HUES64 (cell line): ENCODE measurements at regions not wholly inside any gene's neighbourhood (a gene's known extent, or its start where the extent isn't known, plus 50 kb on each side); places are given as distances from the start of the nearest gene placed in this dataset.

ENCODE experiments used
- H3K27ac ChIP-seq: 2 replicates; pipeline ENCODE4 v1.7.0; 2013; ENCODE audit warnings: low read depth, low read length, inconsistent platforms
- H3K27me3 ChIP-seq: 2 replicates; pipeline ENCODE4 v1.6.1; 2013; ENCODE audit warnings: mild to moderate bottlenecking, low read length; ENCODE audit not compliant: insufficient read depth
- H3K36me3 ChIP-seq: 2 replicates; pipeline ENCODE4 v1.6.1; 2013; ENCODE audit warnings: mild to moderate bottlenecking, low read length; ENCODE audit not compliant: insufficient read depth
- H3K4me1 ChIP-seq: 2 replicates; pipeline ENCODE4 v1.6.1; 2013; ENCODE audit warnings: mild to moderate bottlenecking, low read length, moderate library complexity; ENCODE audit not compliant: insufficient read depth
- H3K4me3 ChIP-seq: 2 replicates; pipeline ENCODE4 v1.5.1; 2013; ENCODE audit warnings: mild to moderate bottlenecking, low read length, moderate library complexity
- H3K9ac ChIP-seq: 2 replicates; pipeline ENCODE4 v1.6.1; 2013; ENCODE audit warnings: mild to moderate bottlenecking, low read depth, low read length
- H3K9me3 ChIP-seq: 2 replicates; pipeline ENCODE4 v1.6.1; 2013; ENCODE audit warnings: low read depth, low read length; ENCODE audit not compliant: insufficient read depth
- WGBS: fragments of 150-250, 120-280 bp; methylation state at CpG from one replicate; pipeline ENCODE4 v1.1.7; 2013; ENCODE audit warnings: missing lambda C conversion rate; 5-methylcytosine and 5-hydroxymethylcytosine counted together

DNA sequence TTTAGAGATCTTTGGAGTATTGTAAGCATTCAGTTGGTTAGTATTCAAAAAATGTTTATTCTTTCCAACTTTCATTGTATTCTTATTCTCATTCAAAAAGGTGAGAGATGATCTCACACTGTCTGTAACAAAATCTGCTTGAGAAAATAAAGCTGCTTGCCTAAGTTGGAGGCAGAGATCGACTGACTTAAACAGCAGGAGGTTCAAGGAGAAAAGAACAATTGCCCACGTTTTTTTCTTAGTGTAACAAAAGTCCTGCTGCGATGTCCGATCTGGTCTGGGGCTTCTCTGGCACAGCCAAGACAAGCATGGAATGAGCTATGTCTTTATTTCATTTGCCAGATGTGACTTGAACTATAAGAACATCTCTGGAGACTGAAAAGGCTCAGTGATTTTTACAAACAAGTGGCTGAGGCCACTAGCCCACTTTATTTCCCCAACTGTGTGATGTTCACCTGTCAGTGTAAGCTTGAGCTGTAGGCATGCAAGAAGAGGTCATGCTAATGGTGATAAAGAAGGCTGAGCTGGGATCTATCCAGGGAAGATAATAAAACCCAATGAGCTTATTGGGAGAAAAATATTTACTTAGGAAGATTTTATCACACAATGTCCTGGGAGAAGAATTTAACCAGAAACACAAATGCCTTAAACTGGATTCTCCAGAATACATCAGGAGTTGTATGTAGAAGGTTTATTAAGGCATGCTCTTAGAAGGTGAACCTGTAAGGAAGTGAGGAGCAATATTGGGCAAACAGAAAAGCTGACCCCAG lies 580.1 kb upstream of the BTBD3 start:
- 48% methylated on average over 4 of the region's 4 CpGs for WGBS
- Histone ChIP-seq H3K9ac (no peak overlapping the region), H3K4me1 (peaks cover 30% of the 10 kb centered on the region)

DNA sequence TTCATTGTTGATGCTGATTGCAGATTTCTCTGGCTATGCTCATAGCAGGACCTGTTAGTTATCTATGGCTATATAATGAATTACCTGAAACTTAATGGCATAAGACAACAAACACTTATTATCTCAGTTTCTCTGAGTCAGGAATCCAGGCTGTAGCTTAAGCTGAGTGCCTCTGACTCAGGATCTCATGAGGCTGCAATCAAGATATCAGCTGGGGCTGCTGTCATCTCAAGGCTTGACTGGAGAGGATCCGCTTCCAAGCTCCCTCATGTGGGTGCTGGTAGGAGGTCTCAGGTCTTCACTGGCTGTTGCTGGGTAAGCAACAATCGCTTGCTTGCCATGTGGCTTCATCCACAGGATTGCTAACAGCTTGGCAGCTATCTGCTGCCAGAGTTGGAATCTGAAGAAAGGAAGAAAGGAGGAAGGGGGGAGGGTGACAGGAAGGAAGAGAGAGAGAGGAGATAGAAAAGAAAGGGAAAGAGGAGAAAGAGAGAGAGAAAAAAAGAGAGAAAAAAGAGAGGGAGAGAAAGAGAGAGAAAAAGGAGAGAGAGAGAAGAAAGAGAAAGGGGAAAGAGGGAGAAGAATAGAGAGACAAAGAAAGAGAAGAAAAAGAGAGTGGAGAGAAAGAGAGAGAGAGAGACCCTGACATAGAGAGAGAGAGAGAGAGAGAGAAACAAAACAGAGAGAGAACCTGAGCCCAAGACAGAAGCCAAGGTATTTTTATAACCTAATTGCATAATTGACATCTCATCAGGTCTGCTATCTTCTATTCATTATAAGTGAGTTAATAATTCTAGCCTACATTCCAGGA lies 579.0 kb upstream of the BTBD3 start:
- H3K4me3 ChIP-seq = no peak overlapping the region
- H3K27me3 ChIP-seq = no peaks in the 10 kb centered on the region
- no peak overlapping the region for H3K9ac ChIP-seq
- 88% methylated on average over 2 of the region's 2 CpGs for WGBS
- no peaks in the 10 kb centered on the region for H3K9me3 ChIP-seq
- H3K4me1 ChIP-seq = peaks cover 30% of the 10 kb centered on the region
- no peaks in the 10 kb centered on the region for H3K36me3 ChIP-seq
- H3K27ac ChIP-seq = no peak overlapping the region

More for the DNA sequence above, 580.1 kb upstream of the BTBD3 start:
- Histone ChIP-seq H3K27me3 (no peaks in the 10 kb centered on the region), H3K9me3 (no peaks in the 10 kb centered on the region), H3K36me3 (no peaks in the 10 kb centered on the region), H3K4me3 (no peak overlapping the region), H3K27ac (no peak overlapping the region)

DNA sequence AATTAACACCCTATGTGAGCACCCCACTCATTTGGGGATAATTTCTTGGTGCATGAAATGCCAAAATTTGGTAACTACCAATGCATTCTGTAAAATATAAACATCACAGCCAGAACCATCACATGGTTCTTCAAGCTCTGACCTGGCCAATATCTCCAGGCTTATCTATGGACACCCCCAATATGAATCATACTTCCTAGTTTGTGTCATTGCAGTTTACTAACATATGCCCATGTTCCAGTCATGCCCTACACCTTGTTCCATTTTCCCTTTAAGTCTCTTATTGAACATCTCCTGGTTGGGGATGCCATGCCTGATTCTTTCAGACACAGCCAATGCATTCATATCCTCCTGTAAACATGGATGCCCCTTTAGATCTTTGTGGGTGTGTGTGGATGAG lies 572.8 kb upstream of the BTBD3 start:
- Histone ChIP-seq H3K36me3 (no peaks in the 10 kb centered on the region), H3K27me3 (no peaks in the 10 kb centered on the region), H3K9ac (no peak overlapping the region), H3K4me3 (no peak overlapping the region), H3K27ac (no peak overlapping the region), H3K9me3 (peaks cover 9% of the 10 kb centered on the region; the same call in 1 of the 2 replicates), H3K4me1 (no peaks in the 10 kb centered on the region)

DNA sequence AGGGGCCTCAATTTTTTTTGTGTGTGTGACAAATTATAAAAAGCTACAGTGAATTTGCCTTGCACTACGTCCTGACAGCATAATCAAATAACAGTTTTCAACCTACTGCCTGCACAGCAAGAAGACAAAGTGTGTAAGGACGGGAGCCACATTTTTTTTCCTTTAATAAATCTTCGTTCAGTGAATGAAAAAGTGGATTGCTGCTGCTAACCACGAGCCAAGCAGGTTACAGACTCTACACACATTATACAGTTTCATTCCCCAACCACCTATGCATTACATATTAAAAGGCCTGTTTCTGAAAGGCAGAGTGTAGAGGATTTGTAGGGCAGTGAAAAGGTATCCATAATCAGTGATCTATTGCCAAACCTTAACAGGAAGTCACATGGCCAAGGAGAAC lies 570.0 kb upstream of the BTBD3 start:
- Histone ChIP-seq H3K27ac (no peak overlapping the region), H3K9me3 (peaks cover 9% of the 10 kb centered on the region; the same call in 1 of the 2 replicates), H3K4me3 (no peak overlapping the region), H3K9ac (no peak overlapping the region), H3K4me1 (peaks cover 18% of the 10 kb centered on the region), H3K36me3 (no peaks in the 10 kb centered on the region), H3K27me3 (no peaks in the 10 kb centered on the region)
- WGBS = 96% methylated on average over 4 of the region's 4 CpGs

DNA sequence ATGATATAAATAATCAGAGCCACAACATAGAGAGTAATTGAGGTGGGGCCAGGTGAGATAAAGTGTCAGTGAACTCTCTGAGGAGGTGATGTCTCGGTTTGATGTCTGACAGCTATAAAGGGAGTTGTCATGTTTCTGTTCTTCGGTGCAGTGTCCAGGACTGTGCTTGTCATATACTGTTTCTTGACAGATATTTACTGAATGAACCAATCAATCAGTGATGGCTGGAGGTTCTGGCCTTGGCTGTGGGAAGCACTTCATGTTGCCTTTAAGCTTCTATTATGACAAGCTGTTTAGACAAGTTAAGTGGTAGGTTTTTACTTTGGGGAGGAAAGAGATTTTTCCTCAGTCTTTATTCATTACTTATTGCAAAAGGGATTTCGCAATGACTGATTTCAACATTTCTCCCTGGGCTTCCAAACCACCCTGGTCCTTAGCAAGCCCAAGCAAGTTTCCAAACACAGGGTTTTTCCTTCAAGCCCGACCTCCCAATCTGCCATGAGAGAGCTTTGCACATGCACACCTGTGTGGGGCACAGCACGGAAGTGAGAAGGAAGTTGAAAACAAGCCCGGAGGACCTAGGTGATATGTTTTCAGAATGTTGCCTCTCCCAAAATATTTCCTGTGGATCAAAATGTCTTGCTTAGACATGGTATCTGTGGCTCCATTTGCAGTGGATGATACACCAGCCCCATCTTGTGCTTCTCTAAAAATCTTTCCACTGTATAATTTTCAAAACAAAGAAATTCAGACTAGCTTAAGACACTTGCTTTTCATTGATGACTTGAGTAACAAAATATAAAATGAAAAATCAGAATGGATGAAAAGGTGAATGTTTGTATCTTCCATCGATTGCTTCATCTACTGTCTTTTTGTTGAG lies 567.3 kb upstream of the BTBD3 start:
- no peak overlapping the region for H3K4me3 ChIP-seq
- H3K36me3 ChIP-seq = no peaks in the 10 kb centered on the region
- no peak overlapping the region for H3K9ac ChIP-seq
- no peak overlapping the region for H3K27ac ChIP-seq
- WGBS = 88% methylated on average over 7 of the region's 7 CpGs
- no peaks in the 10 kb centered on the region for H3K27me3 ChIP-seq
- peaks cover 9% of the 10 kb centered on the region; the same call in 1 of the 2 replicates for H3K9me3 ChIP-seq
- H3K4me1 ChIP-seq = peaks cover 18% of the 10 kb centered on the region

DNA sequence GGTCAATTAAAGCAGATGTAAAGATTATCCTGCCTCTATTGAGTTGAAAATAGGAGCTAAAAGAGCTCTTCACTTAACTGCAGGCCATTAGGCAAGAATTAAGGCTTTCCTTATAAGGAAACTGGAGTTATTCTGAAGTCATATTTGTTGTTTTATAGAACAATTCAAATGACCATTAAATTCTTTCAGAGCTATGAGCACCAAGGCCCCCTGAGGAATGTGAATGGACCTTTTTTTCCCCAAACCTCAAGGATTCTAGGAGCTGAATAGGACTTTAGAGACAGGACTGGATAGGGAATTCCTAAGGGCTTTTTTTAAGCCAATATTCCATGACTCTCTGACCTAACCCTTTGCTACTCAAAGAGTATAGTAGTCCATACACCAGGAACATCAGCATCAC lies 565.7 kb upstream of the BTBD3 start:
- Histone ChIP-seq H3K9ac (no peak overlapping the region), H3K9me3 (peaks cover 9% of the 10 kb centered on the region; the same call in 1 of the 2 replicates)

DNA sequence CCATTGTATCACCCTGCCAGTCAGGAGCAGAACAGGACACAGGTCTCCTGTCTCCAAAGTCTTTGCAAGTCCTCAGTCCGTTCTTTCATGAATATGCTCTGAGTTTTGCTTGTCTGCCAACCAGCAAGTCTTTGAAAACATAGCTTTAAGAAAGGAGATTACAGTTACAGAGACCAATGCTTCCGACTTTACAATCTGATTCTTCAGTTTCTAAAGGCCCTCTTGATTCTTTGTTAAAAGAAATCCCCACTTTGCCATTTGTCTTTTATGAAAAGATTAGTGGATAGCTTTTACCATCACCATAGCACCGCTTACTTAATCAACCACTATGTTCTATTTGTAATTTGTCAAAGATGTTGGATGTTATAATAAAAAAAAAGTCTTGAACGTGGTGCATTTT lies 562.8 kb upstream of the BTBD3 start:
- no peaks in the 10 kb centered on the region for H3K27me3 ChIP-seq
- H3K27ac ChIP-seq = no peak overlapping the region
- WGBS = 86% methylated on average over 3 of the region's 4 CpGs
- H3K36me3 ChIP-seq = no peaks in the 10 kb centered on the region
- H3K9me3 ChIP-seq = no peaks in the 10 kb centered on the region
- peaks cover 18% of the 10 kb centered on the region for H3K4me1 ChIP-seq
- H3K4me3 ChIP-seq = no peak overlapping the region
- H3K9ac ChIP-seq = no peak overlapping the region

More for the DNA sequence above, 565.7 kb upstream of the BTBD3 start:
- no peaks in the 10 kb centered on the region for H3K27me3 ChIP-seq
- H3K36me3 ChIP-seq = no peaks in the 10 kb centered on the region
- H3K27ac ChIP-seq = peak overlapping the region; percentile 45; the same call in 1 of the 2 replicates
- no peak overlapping the region for H3K4me3 ChIP-seq
- H3K4me1 ChIP-seq = peaks cover 18% of the 10 kb centered on the region

DNA sequence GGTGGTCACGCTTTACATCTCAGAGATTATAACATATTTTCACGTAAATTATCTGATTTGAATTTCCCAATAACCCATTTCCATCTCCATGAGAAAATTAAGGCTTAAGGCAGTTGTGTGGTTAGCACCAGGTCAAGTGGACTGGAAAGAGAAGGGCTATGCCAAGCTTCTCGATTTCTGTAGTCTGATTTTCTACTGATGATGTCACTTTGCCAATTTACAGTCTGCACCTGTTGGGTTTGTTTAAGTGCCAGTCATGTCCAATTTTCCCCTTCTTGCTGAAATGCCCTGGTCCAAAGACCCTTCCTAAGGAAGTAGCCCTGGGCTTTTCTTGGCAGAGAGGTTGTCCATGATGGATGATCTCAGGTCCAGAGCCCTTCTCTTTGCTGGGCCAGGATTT lies 562.3 kb upstream of the BTBD3 start:
- Histone ChIP-seq H3K4me3 (no peak overlapping the region), H3K27me3 (no peaks in the 10 kb centered on the region), H3K4me1 (peaks cover 18% of the 10 kb centered on the region), H3K9me3 (no peaks in the 10 kb centered on the region), H3K27ac (no peak overlapping the region), H3K36me3 (no peaks in the 10 kb centered on the region), H3K9ac (no peak overlapping the region)
- 96% methylated on average over 3 of the region's 3 CpGs for WGBS

DNA sequence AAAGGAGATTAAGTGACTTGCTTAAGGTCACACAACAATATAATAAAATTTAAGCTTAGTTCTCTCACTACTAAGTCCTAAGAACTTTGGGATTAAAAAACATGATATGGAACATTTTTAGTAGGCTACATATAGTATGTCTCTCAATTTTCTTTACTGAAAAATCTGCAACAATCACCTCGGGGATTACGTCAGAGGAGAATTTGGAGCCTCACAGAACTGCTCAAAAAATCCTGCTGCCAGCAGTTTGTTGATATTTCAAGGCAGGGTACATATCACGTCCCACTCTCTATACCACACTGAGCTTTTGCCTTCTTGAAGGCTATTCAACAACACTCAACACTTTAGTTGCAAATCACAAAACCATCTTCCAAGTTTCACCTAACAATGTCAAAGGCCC lies 561.6 kb upstream of the BTBD3 start:
- H3K4me1 ChIP-seq = peaks cover 16% of the 10 kb centered on the region
- H3K27me3 ChIP-seq = no peaks in the 10 kb centered on the region
- no peaks in the 10 kb centered on the region for H3K9me3 ChIP-seq
- no peak overlapping the region for H3K27ac ChIP-seq
- no peak overlapping the region for H3K9ac ChIP-seq
- 90% methylated on average over 3 of the region's 3 CpGs for WGBS
- no peaks in the 10 kb centered on the region for H3K36me3 ChIP-seq
- no peak overlapping the region for H3K4me3 ChIP-seq

DNA sequence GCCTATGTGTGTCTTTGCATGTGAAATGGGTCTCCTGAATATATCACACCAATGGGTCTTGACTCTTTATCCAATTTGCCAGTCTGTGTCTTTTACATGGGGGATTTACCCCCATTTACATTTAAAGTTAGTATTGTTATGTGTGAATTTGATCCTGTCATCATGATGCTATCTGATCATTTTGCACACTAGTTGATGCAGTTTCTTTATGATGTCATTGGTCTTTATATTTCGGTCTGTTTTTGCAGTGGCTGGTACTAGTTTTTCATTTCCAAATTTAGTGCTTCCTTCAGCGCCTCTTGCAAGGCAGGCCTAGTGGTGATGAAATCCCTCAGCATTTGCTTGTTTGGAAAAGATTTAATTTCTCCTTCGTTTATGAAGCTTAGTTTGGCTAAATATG lies 555.2 kb upstream of the BTBD3 start:
- no peaks in the 10 kb centered on the region for H3K9me3 ChIP-seq
- H3K4me1 ChIP-seq = no peaks in the 10 kb centered on the region
- no peak overlapping the region for H3K4me3 ChIP-seq
- 92% methylated on average over 3 of the region's 3 CpGs for WGBS
- H3K36me3 ChIP-seq = no peaks in the 10 kb centered on the region
- no peak overlapping the region for H3K27ac ChIP-seq
- H3K27me3 ChIP-seq = no peaks in the 10 kb centered on the region
- no peak overlapping the region for H3K9ac ChIP-seq

DNA sequence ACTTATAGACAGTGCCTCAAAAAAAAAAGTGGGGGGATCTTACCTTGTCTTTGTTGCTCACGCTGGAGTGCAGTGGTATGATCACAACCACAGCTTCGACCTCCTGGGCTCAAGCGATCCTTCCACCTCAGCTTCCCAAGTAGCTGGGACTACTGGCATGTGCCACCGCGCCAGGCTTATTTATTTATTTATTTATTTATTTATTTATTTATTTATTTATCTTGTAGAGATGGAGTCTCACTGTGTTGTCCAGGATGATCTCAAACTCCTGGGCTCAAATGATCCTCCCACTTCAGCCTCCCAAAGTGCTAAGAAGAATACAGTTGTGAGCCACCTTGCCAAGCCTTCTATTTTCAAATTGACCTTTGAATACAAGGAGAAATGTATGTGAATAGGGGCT lies 553.0 kb upstream of the BTBD3 start:
- H3K9ac ChIP-seq = no peak overlapping the region
- no peaks in the 10 kb centered on the region for H3K27me3 ChIP-seq
- no peak overlapping the region for H3K27ac ChIP-seq
- H3K36me3 ChIP-seq = no peaks in the 10 kb centered on the region
- H3K4me1 ChIP-seq = no peaks in the 10 kb centered on the region
- H3K4me3 ChIP-seq = no peak overlapping the region
- H3K9me3 ChIP-seq = no peaks in the 10 kb centered on the region
- 90% methylated on average over 3 of the region's 5 CpGs for WGBS
